Activated T-cell treated with anti-CD3 and anti-CD28 coated beads, Interleukin-2, amount 50 U/mL, for 72 hours (primary cell): ENCODE measurements at regions not wholly inside any gene's neighbourhood (a gene's known extent, or its start where the extent isn't known, plus 50 kb on each side); places are given as distances from the start of the nearest gene placed in this dataset.
A peak's percentile ranks its signal among the peaks of the same experiment; 100 is the strongest.

ENCODE experiments used
- ATAC-seq, 2 donors: fragments of 150-1000 bp; cut with Tn5 transposase; replicated peaks in 1 of 2; 2 replicates each; pipeline ENCODE4 v1.10.0; 2021; ENCODE audit warnings: moderate library complexity in 2 of 2, mild to moderate bottlenecking in 1 of 2
- DNase-seq, 2 donors: peaks; one replicate each; pipeline ENCODE4 v3.0.0; 2021 to 2022; ENCODE audit warnings: mixed read lengths in 1 of 2
- H3K27ac Mint-ChIP-seq: one replicate; pipeline ENCODE4 v1.8.0; 2022; ENCODE audit warnings: mild to moderate bottlenecking, moderate library complexity, mixed read lengths
- H3K27me3 Mint-ChIP-seq: one replicate; pipeline ENCODE4 v1.8.0; 2022; ENCODE audit warnings: low read depth, mixed read lengths
- H3K36me3 Mint-ChIP-seq, 2 donors: one replicate each; pipeline ENCODE4 v1.8.0; 2022; ENCODE audit warnings: mixed read lengths in 2 of 2, mild to moderate bottlenecking in 1 of 2; ENCODE audit not compliant: insufficient read depth in 2 of 2
- H3K4me1 Mint-ChIP-seq: one replicate; pipeline ENCODE4 v1.8.0; 2022; ENCODE audit warnings: low read depth, mixed read lengths
- H3K4me3 Mint-ChIP-seq, 2 donors: one replicate each; pipeline ENCODE4 v1.8.0; 2022; ENCODE audit warnings: mild to moderate bottlenecking in 2 of 2, mixed read lengths in 2 of 2, moderate library complexity in 2 of 2
- H3K9me3 Mint-ChIP-seq, 2 donors: one replicate each; pipeline ENCODE4 v1.8.0; 2022; ENCODE audit warnings: mixed read lengths in 2 of 2

DNA sequence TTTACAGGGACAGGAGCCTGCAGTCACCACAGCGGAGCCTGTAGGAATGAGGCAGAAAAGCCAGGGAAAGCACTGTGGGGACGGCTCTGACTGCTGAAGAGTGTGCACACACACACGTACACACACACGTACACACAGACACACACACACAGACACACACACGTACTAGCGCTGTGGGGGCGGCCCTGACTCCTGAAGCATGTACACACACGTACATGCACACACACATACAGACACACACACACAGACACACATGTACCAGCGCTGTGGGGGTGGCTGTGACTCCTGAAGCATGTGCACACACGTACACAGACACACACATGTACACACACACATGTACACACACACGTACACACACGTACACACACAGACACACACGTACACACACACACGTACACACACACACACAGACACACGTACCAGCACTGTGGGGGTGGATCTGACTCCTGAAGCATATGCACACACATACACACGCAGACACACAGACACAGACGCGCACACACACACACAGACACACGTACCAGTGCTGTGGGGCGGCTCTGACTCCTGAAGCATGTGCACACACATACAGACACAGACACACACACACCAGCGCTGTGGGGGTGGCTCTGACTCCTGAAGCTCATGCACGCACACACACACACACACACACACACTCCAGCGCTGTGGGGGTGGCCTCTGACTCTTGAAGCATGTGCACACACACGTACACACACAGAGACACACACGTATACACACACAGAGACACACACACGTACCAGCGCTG, 127.3 kb downstream of the DLL1 start:
- Mint-ChIP-seq H3K4me1 (no peaks in the 10 kb centered on the region), H3K36me3 (peaks cover 2 to 5% of the 10 kb centered on the region in 2 donors), H3K9me3 (no peaks in the 10 kb centered on the region), H3K27me3 (no peaks in the 10 kb centered on the region), H3K27ac (no peak overlapping the region), H3K4me3 (no peak overlapping the region)
- DNase-seq = no peak
- ATAC-seq = no peak

- H3K27me3 Mint-ChIP-seq = no peaks in the 10 kb centered on the region
- DNase-seq (no peak), ATAC-seq (no peak)
- H3K36me3 Mint-ChIP-seq = no peaks in the 10 kb centered on the region
- H3K27ac Mint-ChIP-seq = no peak overlapping the region
- H3K4me3 Mint-ChIP-seq = no peak overlapping the region
- H3K9me3 Mint-ChIP-seq = no peaks in the 10 kb centered on the region
- H3K4me1 Mint-ChIP-seq = no peaks in the 10 kb centered on the region
Measured at GRCh38 chr6:170162775-170163404, 128.0 kb downstream of the DLL1 start.

- H3K36me3 Mint-ChIP-seq = no peaks in the 10 kb centered on the region
- no peaks in the 10 kb centered on the region for H3K27me3 Mint-ChIP-seq
Measured at GRCh38 chr6:170162011-170162774, 128.7 kb downstream of the DLL1 start.

DNA sequence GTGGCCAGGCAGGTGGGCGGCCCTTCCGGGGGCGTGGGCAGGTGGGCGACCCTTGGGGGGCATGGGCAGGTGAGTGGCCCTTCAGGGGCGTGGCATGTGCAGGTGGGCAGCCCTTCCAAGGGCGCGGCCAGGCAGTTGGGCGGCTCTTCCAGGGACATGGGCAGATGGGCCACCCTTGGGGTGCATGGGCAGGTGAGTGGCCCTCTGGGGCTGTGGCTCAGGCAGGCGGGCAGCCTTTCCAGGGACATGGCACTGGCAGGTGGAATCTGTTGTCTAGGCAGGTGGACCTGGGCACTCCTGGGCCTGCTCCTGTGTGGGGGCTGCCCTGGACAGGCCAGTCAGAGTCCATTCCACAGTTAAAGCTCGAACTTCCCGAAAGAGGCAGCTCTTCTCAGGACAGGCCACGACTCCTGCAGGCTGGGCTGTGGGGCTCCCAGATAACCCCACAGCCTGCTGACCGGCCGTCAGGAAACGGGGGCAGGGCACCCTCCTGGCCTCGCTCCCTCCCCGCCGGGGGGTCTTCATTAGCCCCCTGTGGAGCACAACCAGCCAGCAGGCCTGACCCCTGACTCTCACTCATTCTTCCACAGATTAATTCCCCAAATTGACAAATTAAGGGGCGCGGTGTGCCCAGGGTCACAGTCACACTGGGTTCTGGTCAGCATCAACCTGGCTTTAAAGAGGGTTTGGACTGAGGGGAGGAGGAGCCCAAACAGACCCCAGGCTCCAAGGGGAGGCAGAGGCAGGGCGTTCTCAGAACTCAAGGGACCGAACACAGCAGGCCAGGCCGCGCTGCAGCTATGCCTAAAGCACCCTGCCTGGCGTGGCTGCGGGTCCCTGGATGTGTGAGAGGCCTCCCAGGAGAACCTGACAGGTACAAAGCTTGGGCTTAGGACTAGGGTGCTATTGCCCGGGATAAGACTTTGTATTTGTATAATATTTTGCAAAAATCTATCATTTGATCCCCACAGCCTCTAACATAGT, 130.0 kb downstream of the DLL1 start:
- ATAC-seq = peak; percentile 23 to 29
- DNase-seq = no peak
- Mint-ChIP-seq H3K9me3 (no peaks in the 10 kb centered on the region), H3K27me3 (no peaks in the 10 kb centered on the region), H3K4me3 (no peak overlapping the region), H3K4me1 (no peaks in the 10 kb centered on the region), H3K27ac (no peak overlapping the region), H3K36me3 (no peaks in the 10 kb centered on the region)

More at GRCh38 chr6:170162011-170162774, 128.7 kb downstream of the DLL1 start:
- H3K4me3 Mint-ChIP-seq = no peak overlapping the region
- H3K4me1 Mint-ChIP-seq = no peaks in the 10 kb centered on the region
- no peak for ATAC-seq
- no peaks in the 10 kb centered on the region for H3K9me3 Mint-ChIP-seq
- no peak overlapping the region for H3K27ac Mint-ChIP-seq
- DNase-seq = no peak

GRCh38 chr6:170160031-170160627, 130.7 kb downstream of the DLL1 start:
- H3K4me1 Mint-ChIP-seq = no peaks in the 10 kb centered on the region
- no peaks in the 10 kb centered on the region for H3K27me3 Mint-ChIP-seq
- H3K36me3 Mint-ChIP-seq = no peaks in the 10 kb centered on the region
- no peak overlapping the region for H3K4me3 Mint-ChIP-seq
- ATAC-seq (no peak), DNase-seq (peak; percentile 19 to 25)
- no peaks in the 10 kb centered on the region for H3K9me3 Mint-ChIP-seq
- H3K27ac Mint-ChIP-seq = no peak overlapping the region

DNA sequence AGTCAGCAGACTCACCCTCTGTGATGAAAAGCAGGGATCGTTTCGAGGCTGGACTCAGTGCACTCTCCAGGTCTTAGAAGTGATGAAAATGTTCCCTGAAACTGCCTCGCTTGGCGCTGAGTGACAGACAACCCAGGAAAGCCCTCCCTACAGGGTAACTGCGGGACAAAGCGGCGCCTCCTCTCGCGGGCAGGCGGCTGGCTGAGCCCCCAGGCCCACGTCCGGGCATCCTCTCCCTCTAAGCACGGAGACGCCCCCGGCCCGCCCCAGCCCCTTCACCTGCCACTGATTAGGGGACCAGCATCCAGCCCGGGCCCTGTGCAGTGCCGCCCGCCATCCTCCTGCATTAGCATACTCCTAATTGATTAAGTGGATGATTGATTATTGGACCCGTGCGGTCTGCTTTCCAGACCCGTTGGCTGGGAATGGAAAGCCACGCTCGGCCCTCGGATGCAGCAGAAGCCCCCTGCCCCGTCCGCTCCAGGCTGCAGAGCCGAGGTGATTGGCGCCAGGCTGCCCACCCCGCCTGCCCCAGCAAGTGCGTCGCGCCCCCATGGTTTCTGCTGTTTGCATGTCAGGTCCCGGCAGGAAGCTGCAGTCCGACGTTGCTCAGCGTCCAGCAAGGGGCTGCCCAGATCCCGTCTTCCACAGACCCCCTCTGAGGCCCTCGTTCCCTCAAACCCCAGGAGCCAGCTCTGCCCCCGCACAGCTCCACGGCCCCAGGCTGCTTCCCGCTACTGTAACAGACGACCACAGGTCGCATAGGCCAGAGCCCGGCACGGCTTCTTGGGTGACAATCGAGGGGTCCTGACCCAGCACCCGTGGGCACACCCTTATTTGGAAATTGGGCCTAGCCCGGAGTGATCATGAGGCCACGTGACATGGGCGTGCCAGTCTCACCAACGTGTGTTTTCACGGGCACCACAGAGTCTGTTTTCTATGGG, 131.6 kb downstream of the DLL1 start:
- H3K27ac Mint-ChIP-seq = no peak overlapping the region
- DNase-seq (no peak), ATAC-seq (no peak)
- H3K4me3 Mint-ChIP-seq = no peak overlapping the region
- H3K9me3 Mint-ChIP-seq = no peaks in the 10 kb centered on the region
- no peaks in the 10 kb centered on the region for H3K27me3 Mint-ChIP-seq
- H3K36me3 Mint-ChIP-seq = no peaks in the 10 kb centered on the region
- H3K4me1 Mint-ChIP-seq = no peaks in the 10 kb centered on the region

GRCh38 chr6:170158296-170159021, 132.4 kb downstream of the DLL1 start:
- no peak overlapping the region for H3K4me3 Mint-ChIP-seq
- no peaks in the 10 kb centered on the region for H3K27me3 Mint-ChIP-seq
- ATAC-seq (no peak), DNase-seq (no peak)
- H3K36me3 Mint-ChIP-seq = no peaks in the 10 kb centered on the region
- no peaks in the 10 kb centered on the region for H3K4me1 Mint-ChIP-seq
- H3K9me3 Mint-ChIP-seq = no peaks in the 10 kb centered on the region
- no peak overlapping the region for H3K27ac Mint-ChIP-seq

GRCh38 chr6:170157567-170158218, 133.2 kb downstream of the DLL1 start:
- DNase-seq (no peak), ATAC-seq (no peak)
- H3K4me3 Mint-ChIP-seq = no peak overlapping the region
- H3K36me3 Mint-ChIP-seq = no peaks in the 10 kb centered on the region
- no peaks in the 10 kb centered on the region for H3K9me3 Mint-ChIP-seq
- no peak overlapping the region for H3K27ac Mint-ChIP-seq
- no peaks in the 10 kb centered on the region for H3K4me1 Mint-ChIP-seq
- no peaks in the 10 kb centered on the region for H3K27me3 Mint-ChIP-seq

DNA sequence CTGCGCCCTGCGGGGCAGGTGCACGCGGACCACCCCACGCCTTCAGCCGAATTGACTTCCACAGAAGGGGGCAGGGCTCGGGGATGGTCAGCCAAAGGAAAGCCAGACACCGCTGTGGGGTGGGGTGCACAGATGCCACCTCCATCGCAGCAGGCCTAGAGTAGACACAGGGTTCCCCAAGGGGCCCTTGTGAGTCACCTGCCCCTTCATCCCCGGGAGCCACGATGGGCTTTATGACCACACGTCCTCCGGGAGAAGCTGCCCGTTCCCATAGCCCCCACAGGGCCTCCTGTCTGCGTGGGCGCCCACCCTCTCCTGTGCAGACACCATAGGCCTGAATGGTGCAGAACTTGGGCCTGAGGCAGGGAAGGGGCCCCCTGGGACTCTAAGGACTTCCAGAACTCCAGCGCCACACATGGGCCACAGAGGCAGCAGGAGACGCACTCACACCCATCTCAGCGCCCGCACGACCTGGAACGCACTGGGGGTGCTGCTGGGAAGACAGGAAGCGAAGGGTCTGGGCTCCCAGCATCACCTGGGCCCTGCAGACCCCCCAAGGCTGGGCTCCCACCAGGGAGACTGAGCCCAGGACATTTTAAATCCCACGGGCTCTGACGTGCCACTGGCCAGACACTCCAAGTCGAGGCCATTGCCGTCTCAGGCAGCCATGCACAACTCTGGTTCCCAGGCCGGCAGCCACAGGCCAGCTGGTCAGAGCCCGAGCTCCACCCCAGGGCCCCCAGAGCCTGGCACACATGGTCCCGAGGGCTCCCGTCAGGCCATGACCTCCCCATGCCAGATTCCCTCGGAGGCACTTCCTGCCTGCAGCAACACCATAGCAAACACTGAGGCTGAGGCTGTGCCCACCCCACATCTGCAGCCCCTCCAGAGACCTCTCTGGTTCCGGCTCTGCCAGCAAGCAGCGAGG, 134.2 kb downstream of the DLL1 start:
- Mint-ChIP-seq H3K27me3 (peaks cover 7% of the 10 kb centered on the region), H3K4me1 (no peaks in the 10 kb centered on the region), H3K9me3 (no peaks in the 10 kb centered on the region), H3K27ac (no peak overlapping the region), H3K36me3 (no peaks in the 10 kb centered on the region), H3K4me3 (no peak overlapping the region)
- ATAC-seq (no peak), DNase-seq (no peak)
